ENCODE measurements at regions not wholly inside any gene's neighbourhood (a gene's known extent, or its start where the extent isn't known, plus 50 kb on each side); places are given as distances from the start of the nearest gene placed in this dataset.

DNA sequence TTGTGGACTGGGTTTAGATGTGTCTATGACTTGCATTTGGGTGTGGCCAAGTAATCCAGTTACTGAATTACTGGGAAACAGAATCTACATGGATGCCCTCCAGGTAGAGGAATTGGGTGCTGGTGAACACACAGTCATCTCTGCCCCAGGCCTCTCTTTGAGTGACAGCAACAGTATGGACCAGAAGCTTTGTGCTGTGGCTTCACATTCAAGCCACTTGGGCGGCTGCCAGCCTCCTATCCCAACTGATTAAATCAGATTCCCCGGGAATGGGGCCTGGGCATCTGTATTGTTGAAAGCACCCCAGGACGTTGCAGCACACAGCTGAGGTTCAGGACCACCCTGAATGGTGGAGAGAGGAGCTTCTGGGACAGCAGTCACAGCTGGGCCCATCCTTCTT lies 144.6 kb downstream of the DHX35 start:
- DNase-seq = no peak

GRCh38 chr20:39105551-39105950 lies 143.4 kb downstream of the DHX35 start:
- no peak for DNase-seq

- no peak for DNase-seq
Observed at GRCh38 chr20:39103732-39104131, 141.6 kb downstream of the DHX35 start.

- DNase-seq = no peak
Observed at GRCh38 chr20:39103305-39103704, 141.2 kb downstream of the DHX35 start.

DNA sequence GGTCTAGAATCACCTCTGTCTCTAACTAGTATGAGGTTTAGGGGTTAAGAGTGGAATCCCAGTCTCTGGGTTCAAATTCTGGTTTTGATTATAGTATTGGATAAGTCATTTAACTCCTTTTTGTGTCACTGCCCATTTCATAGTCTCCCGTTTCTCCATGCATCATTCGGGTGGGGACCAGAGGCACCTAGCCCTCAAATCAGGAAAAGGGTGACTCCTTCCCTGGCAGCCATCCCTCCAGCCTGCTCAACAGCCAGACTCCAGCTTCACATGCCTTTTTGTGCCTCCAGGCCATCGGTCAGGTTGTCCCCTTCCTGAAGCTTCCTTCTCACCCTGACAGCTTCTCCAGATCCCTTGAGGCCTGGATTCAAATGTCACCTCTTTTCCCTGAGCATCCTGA lies 139.8 kb downstream of the DHX35 start:
- DNase-seq = no peak

GRCh38 chr20:39100691-39101090 lies 138.5 kb downstream of the DHX35 start:
- no peak for DNase-seq

GRCh38 chr20:39097889-39098288 lies 135.7 kb downstream of the DHX35 start:
- no peak for DNase-seq

- DNase-seq = no peak
Observed at GRCh38 chr20:39095870-39096269, 133.7 kb downstream of the DHX35 start.

- no peak for DNase-seq
Observed at GRCh38 chr20:39094391-39094790, 132.2 kb downstream of the DHX35 start.

DNA sequence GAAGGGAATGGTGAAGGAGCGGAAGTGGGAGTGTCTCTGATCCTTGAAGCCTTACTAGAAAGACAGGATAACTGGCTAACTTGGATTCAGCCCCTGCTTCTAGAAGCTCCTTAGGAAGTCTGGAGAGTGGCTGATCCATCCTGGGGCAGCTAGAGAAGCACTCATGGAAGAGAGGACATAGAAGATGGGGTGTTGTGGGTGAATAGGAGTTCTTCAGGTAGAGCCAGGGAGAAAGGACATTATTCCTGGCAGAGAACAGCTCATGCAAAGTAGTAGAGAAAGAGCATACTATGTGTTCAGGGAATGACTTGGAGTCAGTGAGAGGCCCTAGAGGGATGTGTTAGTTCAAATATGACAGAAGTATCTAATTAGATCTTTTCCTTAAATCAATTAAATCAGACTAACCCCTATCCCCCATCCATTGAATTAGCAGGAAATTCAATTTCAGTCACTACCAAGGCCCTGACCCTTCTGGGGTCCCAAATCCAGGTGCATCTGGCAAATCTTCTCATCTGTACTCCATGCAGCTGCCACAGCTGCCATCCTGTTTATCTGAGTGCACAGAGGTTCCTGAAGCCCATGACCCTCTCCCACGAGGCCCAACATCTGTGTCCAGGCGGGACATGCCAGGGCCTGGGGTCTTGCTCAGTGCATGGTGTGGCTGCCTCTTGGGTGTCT lies 130.7 kb downstream of the DHX35 start:
- DNase-seq = no peak

DNA sequence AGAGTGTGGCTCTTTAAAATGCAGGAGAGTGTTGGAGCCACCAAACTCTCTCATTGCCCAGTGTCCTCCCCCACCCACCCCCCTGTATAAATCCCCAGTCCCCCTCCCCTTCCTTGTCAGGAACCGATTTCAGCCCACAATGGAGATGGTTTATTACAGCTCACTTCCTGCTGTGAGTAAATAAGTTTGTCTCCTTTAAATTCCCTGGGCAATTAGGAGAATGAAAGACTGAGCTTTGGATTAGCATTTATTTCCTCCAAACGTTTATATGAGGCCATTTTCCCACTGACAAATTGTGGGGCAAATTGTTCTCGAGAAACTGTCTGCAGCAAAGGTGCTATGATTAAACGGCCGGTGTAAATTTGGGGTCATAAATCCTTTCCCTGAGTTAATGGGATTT lies 128.8 kb downstream of the DHX35 start:
- no peak for DNase-seq

- no peak for DNase-seq
Observed at GRCh38 chr20:39089797-39090196, 127.7 kb downstream of the DHX35 start.
